SK-N-SH treated with all-trans-retinoic acid at 6 μM for 48 hours (cell line): ENCODE measurements at regions not wholly inside any gene's neighbourhood (a gene's known extent, or its start where the extent isn't known, plus 50 kb on each side); places are given as distances from the start of the nearest gene placed in this dataset.

Source experiments
- ARNTL ChIP-seq: fragments of 450-650 bp; formaldehyde crosslinking; IDR thresholded peaks from 2 replicates; pipeline ENCODE4 v1.5.0; 2020; ENCODE audit warnings: low read depth, mild to moderate bottlenecking, moderate library complexity, borderline replicate concordance
- BACH2 ChIP-seq: fragments of 250-450 bp; sonication (Bioruptor Pico); IDR thresholded peaks from 2 replicates; pipeline ENCODE4 v1.9.0; 2021; ENCODE audit warnings: mild to moderate bottlenecking, borderline replicate concordance
- CSDC2 ChIP-seq: fragments of 250-450 bp; sonication (Bioruptor Pico); IDR thresholded peaks from 2 replicates; pipeline ENCODE4 v1.5.0; 2020; ENCODE audit warnings: mild to moderate bottlenecking, moderate library complexity
- ISL1 ChIP-seq: fragments of 250-450 bp; sonication (Bioruptor Pico); IDR thresholded peaks from 2 replicates; pipeline ENCODE4 v2.1.2; 2022; ENCODE audit warnings: mild to moderate bottlenecking, moderate library complexity
- POU6F1 ChIP-seq: fragments of 250-450 bp; sonication (Bioruptor Pico); IDR thresholded peaks from 2 replicates; pipeline ENCODE4 v1.8.0; 2021; ENCODE audit warnings: low read depth, mild to moderate bottlenecking, moderate library complexity, borderline replicate concordance
- SNAI2 ChIP-seq: fragments of 250-450 bp; sonication (Bioruptor Pico); IDR thresholded peaks from 2 replicates; pipeline ENCODE4 v1.5.0; 2020; ENCODE audit warnings: mild to moderate bottlenecking, moderate library complexity
- TCF4 ChIP-seq: fragments of 250-450 bp; sonication (Bioruptor Pico); IDR thresholded peaks from 2 replicates; pipeline ENCODE4 v1.8.0; 2021; ENCODE audit warnings: mild to moderate bottlenecking, moderate library complexity, borderline replicate concordance
- TOX ChIP-seq: fragments of 250-450 bp; sonication (Bioruptor Pico); IDR thresholded peaks from 2 replicates; pipeline ENCODE4 v1.8.0; 2021; ENCODE audit warnings: mild to moderate bottlenecking, moderate library complexity, borderline replicate concordance
- ZFP30 ChIP-seq: fragments of 450-650 bp; formaldehyde crosslinking; IDR thresholded peaks from 2 replicates; pipeline ENCODE4 v1.5.0; 2022; ENCODE audit warnings: mild to moderate bottlenecking, moderate library complexity

DNA sequence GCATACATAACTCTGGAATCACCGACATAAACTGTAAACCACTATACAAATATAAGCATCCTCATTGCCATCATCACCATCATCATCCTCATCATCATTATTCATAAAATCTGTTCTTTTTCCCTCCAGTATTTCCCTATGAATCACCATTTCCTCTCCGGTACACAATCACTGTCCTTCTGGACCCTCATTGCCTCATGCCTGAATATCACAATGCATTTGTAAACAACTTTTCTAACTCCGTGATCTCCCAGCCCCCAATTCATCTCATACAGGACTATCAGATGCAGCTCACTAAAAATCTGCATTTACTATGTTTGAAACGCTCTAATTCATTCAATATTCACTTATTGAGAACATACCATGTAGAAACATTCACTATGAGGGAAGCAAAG, 339.7 kb downstream of the TBC1D32 start:
- TF ChIP-seq POU6F1 (no peak), CSDC2 (CRISPR knock-in tag) (no peak), BACH2 (no peak), ARNTL (CRISPR knock-in tag) (no peak), ZFP30 (CRISPR knock-in tag) (no peak), TOX (CRISPR knock-in tag) (no peak), ISL1 (CRISPR knock-in tag) (no peak), SNAI2 (CRISPR knock-in tag) (no peak), TCF4 (CRISPR knock-in tag) (no peak)
